ENCODE measurements at regions not wholly inside any gene's neighbourhood (a gene's known extent, or its start where the extent isn't known, plus 50 kb on each side); places are given as distances from the start of the nearest gene placed in this dataset.

DNA sequence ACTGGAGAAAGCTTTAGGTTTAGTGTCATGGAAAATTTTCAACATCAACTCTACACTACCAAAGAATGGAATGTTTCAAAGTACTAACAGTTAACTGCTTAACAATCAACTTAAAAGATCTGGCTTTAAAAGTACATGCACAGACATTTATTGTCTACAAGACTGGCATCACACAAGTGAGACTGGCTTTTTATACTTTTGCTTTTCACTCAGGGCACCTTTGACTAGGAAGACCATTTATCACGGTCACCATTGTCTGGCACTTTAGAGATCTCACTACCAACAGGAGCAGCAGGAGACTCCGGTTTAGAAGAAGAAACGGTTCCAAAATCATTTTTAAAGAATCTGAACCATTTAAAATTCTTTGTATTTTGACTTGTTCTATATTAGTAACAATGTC lies 812.3 kb downstream of the ADGRL2 start:
- TF ChIP-seq, protein P1, sequence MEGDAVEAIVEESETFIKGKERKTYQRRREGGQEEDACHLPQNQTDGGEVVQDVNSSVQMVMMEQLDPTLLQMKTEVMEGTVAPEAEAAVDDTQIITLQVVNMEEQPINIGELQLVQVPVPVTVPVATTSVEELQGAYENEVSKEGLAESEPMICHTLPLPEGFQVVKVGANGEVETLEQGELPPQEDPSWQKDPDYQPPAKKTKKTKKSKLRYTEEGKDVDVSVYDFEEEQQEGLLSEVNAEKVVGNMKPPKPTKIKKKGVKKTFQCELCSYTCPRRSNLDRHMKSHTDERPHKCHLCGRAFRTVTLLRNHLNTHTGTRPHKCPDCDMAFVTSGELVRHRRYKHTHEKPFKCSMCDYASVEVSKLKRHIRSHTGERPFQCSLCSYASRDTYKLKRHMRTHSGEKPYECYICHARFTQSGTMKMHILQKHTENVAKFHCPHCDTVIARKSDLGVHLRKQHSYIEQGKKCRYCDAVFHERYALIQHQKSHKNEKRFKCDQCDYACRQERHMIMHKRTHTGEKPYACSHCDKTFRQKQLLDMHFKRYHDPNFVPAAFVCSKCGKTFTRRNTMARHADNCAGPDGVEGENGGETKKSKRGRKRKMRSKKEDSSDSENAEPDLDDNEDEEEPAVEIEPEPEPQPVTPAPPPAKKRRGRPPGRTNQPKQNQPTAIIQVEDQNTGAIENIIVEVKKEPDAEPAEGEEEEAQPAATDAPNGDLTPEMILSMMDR (IDR thresholded peaks at IDR 0.05; ENCODE audit: low read depth, low read length): no peak
- DNase-seq (ENCODE audit: extremely low read depth, low read depth): no peak

DNA sequence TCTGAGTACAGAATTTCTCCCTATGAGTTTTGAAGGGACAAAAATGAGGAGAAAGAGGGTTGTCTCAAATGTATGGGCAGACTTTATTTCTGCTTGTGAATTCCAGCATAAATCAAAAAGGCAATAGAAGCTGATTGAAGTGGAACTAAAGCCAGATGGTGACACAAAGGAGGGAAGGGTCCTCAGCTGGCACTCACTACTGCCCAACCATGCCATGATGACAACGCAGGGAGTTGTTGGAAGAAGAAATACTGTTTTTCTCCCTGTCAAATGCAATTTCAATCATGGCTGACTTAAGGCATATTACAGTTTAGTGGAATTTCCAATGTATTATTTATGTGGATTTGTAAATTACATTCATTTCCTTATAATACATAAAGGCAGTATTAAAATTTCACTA lies 805.8 kb downstream of the ADGRL2 start:
- TF ChIP-seq, protein P1 (IDR thresholded peaks at IDR 0.05; ENCODE audit: low read depth, low read length): no peak
- DNase-seq (ENCODE audit: extremely low read depth, low read depth): no peak

DNA sequence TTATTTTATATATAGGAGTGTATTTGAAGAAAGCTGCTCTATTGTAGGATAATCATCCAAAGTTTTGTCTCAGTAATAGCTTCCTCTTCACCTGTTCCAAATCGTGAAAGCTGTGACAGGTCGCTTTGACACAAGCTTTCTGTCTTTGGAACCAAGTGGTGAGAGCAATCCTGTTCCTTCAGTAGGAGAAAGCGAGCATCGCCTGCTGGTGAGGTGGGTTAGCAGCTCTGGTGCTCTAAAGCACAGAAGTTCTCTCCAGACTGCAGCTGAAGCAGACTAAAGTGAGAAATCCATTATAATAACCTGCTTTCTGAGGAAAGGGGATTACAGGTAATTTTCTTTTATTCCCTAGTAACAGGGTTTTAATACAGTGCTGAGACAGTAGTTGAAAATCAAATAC lies 803.8 kb downstream of the ADGRL2 start:
- TF ChIP-seq, protein P1 (IDR thresholded peaks at IDR 0.05; ENCODE audit: low read depth, low read length): no peak
- no peak for DNase-seq (ENCODE audit: extremely low read depth, low read depth)

DNA sequence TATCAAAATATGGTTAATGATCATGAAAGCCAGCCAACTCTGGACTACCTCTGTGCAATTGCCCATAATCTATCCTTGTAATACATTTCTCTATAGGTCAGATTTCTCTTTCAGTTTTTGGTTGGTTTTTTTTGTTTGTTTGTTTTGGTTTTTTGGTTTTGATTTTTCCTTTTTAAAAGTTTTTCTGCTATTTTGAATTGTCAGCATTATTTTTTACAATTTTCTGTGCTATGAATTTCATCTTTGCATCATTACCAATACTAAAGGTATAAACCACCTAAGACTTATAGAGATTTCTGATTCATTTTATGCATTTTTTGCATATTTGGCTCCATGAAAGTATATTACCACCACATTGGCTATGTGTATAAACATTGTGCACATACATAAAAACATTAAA lies 799.6 kb downstream of the ADGRL2 start:
- TF ChIP-seq, protein P1 (IDR thresholded peaks at IDR 0.05; ENCODE audit: low read depth, low read length): no peak
- DNase-seq (ENCODE audit: extremely low read depth, low read depth): no peak

DNA sequence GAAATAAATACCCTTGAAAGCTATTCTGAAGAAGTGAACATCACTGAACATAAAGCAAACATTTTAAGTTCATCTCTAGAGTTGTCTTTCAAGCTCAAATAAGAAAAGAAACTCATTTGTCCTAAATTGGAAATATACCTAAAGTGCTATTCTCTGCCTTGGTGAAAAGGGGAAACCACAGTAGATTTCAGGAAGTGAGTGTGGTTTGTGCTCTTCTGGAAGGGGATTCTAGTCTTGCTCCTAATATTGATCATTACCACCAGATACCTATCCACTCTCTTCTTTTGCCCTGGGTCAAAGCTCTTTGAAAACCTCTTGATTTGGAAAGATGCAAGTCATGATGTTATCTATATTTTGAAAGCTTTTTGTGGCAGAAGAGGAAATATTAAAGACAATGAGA lies 798.1 kb downstream of the ADGRL2 start:
- no peak for DNase-seq (ENCODE audit: extremely low read depth, low read depth)
- TF ChIP-seq, protein P1 (IDR thresholded peaks at IDR 0.05; ENCODE audit: low read depth, low read length): no peak

DNA sequence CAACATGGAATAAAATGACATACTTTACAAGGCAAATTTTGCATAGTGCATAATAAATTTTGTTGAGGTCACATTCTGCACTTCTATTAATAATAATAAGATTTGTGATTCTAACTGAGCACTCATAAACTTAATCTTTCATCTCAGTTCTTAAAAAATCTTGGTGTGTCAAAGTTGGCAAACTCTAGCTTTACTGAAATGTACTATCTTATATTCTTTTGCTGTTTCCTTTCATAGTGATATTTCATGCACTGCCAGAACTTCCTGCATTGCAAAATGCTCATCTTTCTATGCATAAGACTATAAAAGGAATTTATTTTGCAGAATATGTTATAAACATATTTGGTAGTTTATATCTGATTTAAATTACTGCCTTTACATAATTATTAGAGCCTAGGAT lies 797.6 kb downstream of the ADGRL2 start:
- no peak for DNase-seq (ENCODE audit: extremely low read depth, low read depth)
- TF ChIP-seq, protein P1 (IDR thresholded peaks at IDR 0.05; ENCODE audit: low read depth, low read length): no peak

DNA sequence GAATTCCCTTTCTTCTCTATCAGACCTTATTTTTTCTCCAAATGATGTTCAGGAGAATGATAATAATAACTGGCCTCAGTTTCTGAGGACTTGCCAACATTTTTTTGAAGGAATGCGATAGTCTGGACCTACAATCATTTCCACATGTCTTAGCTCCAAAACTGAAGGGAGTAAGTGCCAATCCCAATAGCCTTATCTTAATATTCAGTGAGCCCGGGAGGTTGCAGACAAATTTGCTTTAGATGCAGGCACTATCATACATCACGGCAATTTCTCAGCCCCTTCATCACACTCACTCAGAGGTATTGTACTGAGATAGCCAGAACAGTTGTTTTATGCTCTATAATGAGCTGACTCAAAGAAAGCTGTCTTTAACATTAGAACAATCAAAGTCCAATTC lies 796.9 kb downstream of the ADGRL2 start:
- DNase-seq (ENCODE audit: extremely low read depth, low read depth): no peak
- TF ChIP-seq, protein P1 (IDR thresholded peaks at IDR 0.05; ENCODE audit: low read depth, low read length): no peak

Data from AG09319 (cell line).